Right atrium auricular region (tissue), 2 donors: ENCODE measurements at regions not wholly inside any gene's neighbourhood (a gene's known extent, or its start where the extent isn't known, plus 50 kb on each side); places are given as distances from the start of the nearest gene placed in this dataset.

Source experiments
- DNase-seq: peaks from one replicate; pipeline ENCODE4 v3.0.0-alpha.2; 2019; ENCODE audit warnings: low spot score
- H3K27ac ChIP-seq, 2 donors: fragments of 200-600 bp; sonication (generic); 1 replicate in 1 of 2; 2 replicates in 1 of 2; pipeline ENCODE4 v1.5.1; 2016 to 2019
- H3K27me3 ChIP-seq, 2 donors: fragments of 200-600 bp; sonication (generic); one replicate each; pipeline versions ENCODE4 v1.5.1 to v1.6.0; 2017 to 2019
- H3K36me3 ChIP-seq: fragments of 200-600 bp; sonication (generic); one replicate; pipeline ENCODE4 v1.5.1; 2016
- H3K4me1 ChIP-seq, 2 donors: fragments of 200-600 bp; sonication (generic); one replicate each; pipeline versions ENCODE4 v1.5.1 to v1.6.0; 2017 to 2019
- H3K4me3 ChIP-seq, 2 donors: fragments of 200-600 bp; sonication (generic); 1 replicate in 1 of 2; 2 replicates in 1 of 2; pipeline ENCODE4 v1.5.1; 2017 to 2019; ENCODE audit warnings: mild to moderate bottlenecking in 1 of 2, moderate library complexity in 1 of 2
- H3K9me3 ChIP-seq, 2 donors: fragments of 200-600 bp; sonication (generic); one replicate each; pipeline ENCODE4 v1.5.1; 2019
- CTCF ChIP-seq, 2 donors: fragments of 200-600 bp; sonication (generic); IDR thresholded peaks; one replicate each; pipeline ENCODE4 v1.5.1; 2019; ENCODE audit warnings: antibody characterized with exemption in 2 of 2

GRCh38 chr2:221716426-221717303, 144.6 kb upstream of the EPHA4 start:
- no peak overlapping the region for H3K27ac ChIP-seq
- no peak overlapping the region for H3K4me3 ChIP-seq
- peaks cover 0 to 2% of the 10 kb centered on the region in 2 donors for H3K9me3 ChIP-seq
- no peaks in the 10 kb centered on the region for H3K4me1 ChIP-seq
- H3K36me3 ChIP-seq: no peaks in the 10 kb centered on the region
- no peak for TF ChIP-seq CTCF (IDR thresholded peaks at IDR 0.05)
- DNase-seq: no peak
- H3K27me3 ChIP-seq: no peaks in the 10 kb centered on the region

- DNase-seq: no peak
- Histone ChIP-seq H3K9me3 (no peaks in the 10 kb centered on the region), H3K27ac (no peak overlapping the region), H3K27me3 (no peaks in the 10 kb centered on the region), H3K4me3 (no peak overlapping the region), H3K4me1 (no peaks in the 10 kb centered on the region), H3K36me3 (no peaks in the 10 kb centered on the region)
- no peak for TF ChIP-seq CTCF (IDR thresholded peaks at IDR 0.05)
Observed at GRCh38 chr2:221715523-221716247, 143.6 kb upstream of the EPHA4 start.

GRCh38 chr2:221710744-221711143, 138.6 kb upstream of the EPHA4 start:
- Histone ChIP-seq H3K36me3 (no peaks in the 10 kb centered on the region), H3K4me3 (no peak overlapping the region), H3K27ac (no peak overlapping the region), H3K9me3 (no peaks in the 10 kb centered on the region), H3K4me1 (no peaks in the 10 kb centered on the region), H3K27me3 (no peaks in the 10 kb centered on the region)
- DNase-seq: no peak
- no peak for TF ChIP-seq CTCF (IDR thresholded peaks at IDR 0.05)

GRCh38 chr2:221708902-221709301, 136.8 kb upstream of the EPHA4 start:
- no peak for TF ChIP-seq CTCF (IDR thresholded peaks at IDR 0.05)
- DNase-seq: no peak
- Histone ChIP-seq H3K27me3 (no peaks in the 10 kb centered on the region), H3K36me3 (no peaks in the 10 kb centered on the region), H3K4me3 (no peak overlapping the region), H3K9me3 (no peaks in the 10 kb centered on the region), H3K4me1 (no peaks in the 10 kb centered on the region), H3K27ac (no peak overlapping the region)

GRCh38 chr2:221705185-221705877, 133.2 kb upstream of the EPHA4 start:
- Histone ChIP-seq H3K4me1 (no peaks in the 10 kb centered on the region), H3K27me3 (no peaks in the 10 kb centered on the region), H3K36me3 (no peaks in the 10 kb centered on the region), H3K9me3 (no peaks in the 10 kb centered on the region), H3K27ac (no peak overlapping the region), H3K4me3 (no peak overlapping the region)
- DNase-seq: no peak
- no peak for TF ChIP-seq CTCF (IDR thresholded peaks at IDR 0.05)
